ENCODE measurements at regions not wholly inside any gene's neighbourhood (a gene's known extent, or its start where the extent isn't known, plus 50 kb on each side); places are given as distances from the start of the nearest gene placed in this dataset.
"Not testable (repeated sequence)": the region's sequence is repeated elsewhere in the genome, so short reads cannot be mapped to it uniquely, and the experiment has no call there.

- Histone ChIP-seq H3K27me3 (replicated peaks; ENCODE audit: control insufficient read depth, insufficient read depth, low read length) (no peaks in the 10 kb centered on the region), H3K9me3 (no peaks in the 10 kb centered on the region), H3K36me3 (ENCODE audit: control insufficient read depth, insufficient read depth, low read length) (no peaks in the 10 kb centered on the region), H3K4me1 (no peaks in the 10 kb centered on the region), H3K4me3 (ENCODE audit: low read depth, low read length) (no peak overlapping the region)
- no peak for DNase-seq
- POLR2A ChIA-PET = no interaction called here
- BruUV-seq (replicated peaks) = no TSS peak
- intact Hi-C loops (cut with micrococcal nuclease; ENCODE audit: unreplicated experiment) = no loop called here
- no peak overlapping the region for H3K27ac Mint-ChIP-seq (ENCODE audit: unreplicated experiment)
- no peaks in the 10 kb centered on the region for H3K36me3 Mint-ChIP-seq (ENCODE audit: insufficient read depth, unreplicated experiment)
- peaks cover 9% of the 10 kb centered on the region for H3K9me3 Mint-ChIP-seq (ENCODE audit: unreplicated experiment)
- H3K27me3 Mint-ChIP-seq (ENCODE audit: insufficient read depth, unreplicated experiment) = peaks cover 11% of the 10 kb centered on the region
- no peak overlapping the region for H3K4me3 Mint-ChIP-seq (ENCODE audit: unreplicated experiment)
- CTCF ChIA-PET = no interaction called here
- no peak for TF ChIP-seq CTCF (IDR thresholded peaks at IDR 0.05; ENCODE audit: insufficient read depth in 1 of 2, low read depth in 1 of 2, low read length in 1 of 2, severe bottlenecking in 1 of 2, unreplicated experiment in 1 of 2)
- no peaks in the 10 kb centered on the region for H3K4me1 Mint-ChIP-seq (ENCODE audit: low read depth, unreplicated experiment)
Measured at GRCh38 chr9:1184146-1184545, 134.0 kb downstream of the DMRT2 start.

GRCh38 chr9:1187137-1187536 lies 137.0 kb downstream of the DMRT2 start:
- BruUV-seq (replicated peaks); intact Hi-C loops (cut with micrococcal nuclease; ENCODE audit: unreplicated experiment); H3K9me3 Mint-ChIP-seq (ENCODE audit: unreplicated experiment): not testable (repeated sequence)

DNA sequence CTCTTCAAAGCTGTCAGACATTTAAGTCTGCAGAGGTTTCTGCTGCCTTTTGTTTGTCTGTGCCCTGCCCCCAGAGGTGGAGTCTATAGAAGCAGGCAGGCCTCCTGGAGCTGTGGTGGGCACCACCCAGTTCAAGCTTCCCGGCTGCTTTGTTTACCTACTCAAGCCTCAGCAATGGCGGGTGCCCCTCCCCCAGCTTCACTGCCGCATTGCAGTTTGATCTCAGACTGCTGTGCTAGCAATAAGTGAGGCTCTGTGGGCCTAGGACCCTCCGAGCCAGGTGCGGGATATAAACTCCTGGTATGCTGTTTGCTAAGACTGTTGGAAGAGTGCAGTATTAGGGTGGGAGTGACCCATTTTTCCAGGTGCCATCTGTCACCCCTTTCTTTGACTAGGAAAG lies 145.5 kb downstream of the DMRT2 start:
- CTCF ChIA-PET, POLR2A ChIA-PET: not testable (repeated sequence)

More at GRCh38 chr9:1187137-1187536, 137.0 kb downstream of the DMRT2 start:
- H3K36me3 ChIP-seq (ENCODE audit: control insufficient read depth, insufficient read depth, low read length); DNase-seq; H3K36me3 Mint-ChIP-seq (ENCODE audit: insufficient read depth, unreplicated experiment); H3K4me3 ChIP-seq (ENCODE audit: low read depth, low read length); H3K4me1 ChIP-seq; H3K27me3 ChIP-seq (replicated peaks; ENCODE audit: control insufficient read depth, insufficient read depth, low read length); H3K27ac Mint-ChIP-seq (ENCODE audit: unreplicated experiment); POLR2A ChIA-PET; H3K9me3 ChIP-seq; H3K4me1 Mint-ChIP-seq (ENCODE audit: low read depth, unreplicated experiment); H3K4me3 Mint-ChIP-seq (ENCODE audit: unreplicated experiment); CTCF ChIA-PET: not testable (repeated sequence)
- H3K27me3 Mint-ChIP-seq (ENCODE audit: insufficient read depth, unreplicated experiment) = peaks cover 11% of the 10 kb centered on the region

GRCh38 chr9:1198085-1198484 lies 147.9 kb downstream of the DMRT2 start:
- Histone ChIP-seq H3K4me3 (ENCODE audit: low read depth, low read length) (no peak overlapping the region), H3K4me1 (no peaks in the 10 kb centered on the region), H3K36me3 (ENCODE audit: control insufficient read depth, insufficient read depth, low read length) (no peaks in the 10 kb centered on the region), H3K9me3 (no peaks in the 10 kb centered on the region), H3K27me3 (replicated peaks; ENCODE audit: control insufficient read depth, insufficient read depth, low read length) (no peaks in the 10 kb centered on the region)
- no TSS peak for BruUV-seq (replicated peaks)
- Mint-ChIP-seq H3K36me3 (ENCODE audit: insufficient read depth, unreplicated experiment) (no peaks in the 10 kb centered on the region), H3K27me3 (ENCODE audit: insufficient read depth, unreplicated experiment) (peaks cover 1% of the 10 kb centered on the region), H3K9me3 (ENCODE audit: unreplicated experiment) (no peaks in the 10 kb centered on the region), H3K27ac (ENCODE audit: unreplicated experiment) (no peak overlapping the region), H3K4me1 (ENCODE audit: low read depth, unreplicated experiment) (no peaks in the 10 kb centered on the region), H3K4me3 (ENCODE audit: unreplicated experiment) (no peak overlapping the region)
- no peak for DNase-seq
- TF ChIP-seq CTCF (IDR thresholded peaks at IDR 0.05; ENCODE audit: insufficient read depth in 1 of 2, low read depth in 1 of 2, low read length in 1 of 2, severe bottlenecking in 1 of 2, unreplicated experiment in 1 of 2) = no peak
- intact Hi-C loops (cut with micrococcal nuclease; ENCODE audit: unreplicated experiment) = no loop called here
- ChIA-PET POLR2A (no interaction called here), CTCF (no interaction called here)

More for the DNA sequence above, 145.5 kb downstream of the DMRT2 start:
- H3K27ac Mint-ChIP-seq (ENCODE audit: unreplicated experiment); H3K4me1 ChIP-seq; DNase-seq; H3K27me3 Mint-ChIP-seq (ENCODE audit: insufficient read depth, unreplicated experiment); H3K9me3 Mint-ChIP-seq (ENCODE audit: unreplicated experiment); H3K27me3 ChIP-seq (replicated peaks; ENCODE audit: control insufficient read depth, insufficient read depth, low read length); H3K36me3 ChIP-seq (ENCODE audit: control insufficient read depth, insufficient read depth, low read length); H3K4me3 ChIP-seq (ENCODE audit: low read depth, low read length); BruUV-seq (replicated peaks); H3K4me3 Mint-ChIP-seq (ENCODE audit: unreplicated experiment); H3K36me3 Mint-ChIP-seq (ENCODE audit: insufficient read depth, unreplicated experiment); H3K9me3 ChIP-seq; H3K4me1 Mint-ChIP-seq (ENCODE audit: low read depth, unreplicated experiment); intact Hi-C loops (cut with micrococcal nuclease; ENCODE audit: unreplicated experiment): not testable (repeated sequence)

All from Caco-2 (cell line).